Panc1 (cell line): ENCODE measurements at regions not wholly inside any gene's neighbourhood (a gene's known extent, or its start where the extent isn't known, plus 50 kb on each side); places are given as distances from the start of the nearest gene placed in this dataset.

Source experiments
- ATAC-seq: fragments of 200-7000 bp; cut with Tn5 transposase; 2 replicates; pipeline ENCODE4 v1.9.1; 2020; ENCODE audit warnings: mild to moderate bottlenecking, moderate library complexity
- BruUV-seq: library from RNA; stranded (reverse); fragments of 400-500 nt; replicated peaks from 2 replicates; lab custom pipeline; 2021; lab: Mats Ljungman, UMichigan
- CTCF ChIA-PET: fragments of 300-600 bp; sonication (Branson Sonifier 250); formaldehyde crosslinking; loops from one replicate; lab custom pipeline; 2022; ENCODE audit warnings: antibody characterized with exemption; lab: Charles Lee
- POLR2A ChIA-PET: fragments of 300-600 bp; sonication (Branson Sonifier 250); formaldehyde crosslinking; loops from one replicate; lab custom pipeline; 2022; ENCODE audit warnings: antibody characterized with exemption; lab: Charles Lee
- DNase-seq: peaks from one replicate; pipeline ENCODE4 v3.0.0-alpha.2; 2010; ENCODE audit warnings: low read depth, low spot score
- H3K27ac ChIP-seq: 2 replicates; pipeline ENCODE4 v1.5.1; 2011; ENCODE audit warnings: mild to moderate bottlenecking, low read length, inconsistent platforms
- H3K27me3 ChIP-seq: fragments of 200-500 bp; sonication (Bioruptor generic); 2 replicates; pipeline ENCODE4 v1.6.0; 2014; ENCODE audit warnings: low read length, inconsistent platforms; ENCODE audit not compliant: control insufficient read depth, insufficient read depth
- H3K36me3 ChIP-seq: fragments of 200-500 bp; sonication (Bioruptor generic); 2 replicates; pipeline ENCODE4 v1.5.1; 2014; ENCODE audit warnings: inconsistent platforms, mild to moderate bottlenecking, low read length, moderate library complexity; ENCODE audit not compliant: control insufficient read depth, insufficient read depth
- H3K4me1 ChIP-seq: 2 replicates; pipeline ENCODE4 v1.5.1; 2011; ENCODE audit warnings: inconsistent platforms, mild to moderate bottlenecking, low read length, moderate library complexity; ENCODE audit not compliant: control insufficient read depth, insufficient read depth
- H3K4me3 ChIP-seq, 2 experiments: 2 replicates each; pipeline ENCODE4 v1.5.1; 2011 to 2012; ENCODE audit warnings: low read depth in 2 of 2, low read length in 2 of 2, mild to moderate bottlenecking in 2 of 2, inconsistent platforms in 1 of 2, moderate library complexity in 1 of 2
- H3K9me3 ChIP-seq: fragments of 200-500 bp; sonication (Bioruptor generic); 2 replicates; pipeline ENCODE4 v1.5.1; 2014; ENCODE audit warnings: low read depth, mild to moderate bottlenecking, inconsistent platforms, low read length, moderate library complexity; ENCODE audit not compliant: control insufficient read depth, insufficient read depth
- POLR2AphosphoS5 ChIP-seq: IDR thresholded peaks from 2 replicates; pipeline ENCODE4 v1.6.1; 2012; ENCODE audit warnings: mild to moderate bottlenecking, low read depth, low read length, moderate library complexity
- SIN3A ChIP-seq: IDR thresholded peaks from 2 replicates; pipeline ENCODE4 v1.6.1; 2012; ENCODE audit warnings: low read depth, mild to moderate bottlenecking, low read length, moderate library complexity, borderline replicate concordance; ENCODE audit not compliant: insufficient read depth
- TCF7L2 ChIP-seq: IDR thresholded peaks from 2 replicates; pipeline ENCODE4 v1.6.1; 2011; ENCODE audit warnings: mild to moderate bottlenecking, low read depth, low read length, inconsistent platforms
- in situ Hi-C: cut with HindIII; loops from 2 replicates; pipeline ENCODE4 v1.10.0; 2016; ENCODE audit warnings: low sequenced_read_pairs, low pct_unique_long_range_greater_than_20kb
- intact Hi-C: fragments of 100-400 bp; cut with micrococcal nuclease; formaldehyde crosslinking; loops from one replicate; pipeline ENCODE4 v1.10.0; 2022; ENCODE audit not compliant: unreplicated experiment
- TF ChIP-seq, protein P1 (sequence below), 2 experiments: IDR thresholded peaks; 2 replicates each; pipeline ENCODE4 v1.6.1; 2011 to 2012; ENCODE audit warnings: low read depth in 2 of 2, control low read depth in 1 of 2, low read length in 1 of 2, mild to moderate bottlenecking in 1 of 2, moderate library complexity in 1 of 2; ENCODE audit not compliant: insufficient read depth in 1 of 2
- TF ChIP-seq, protein P2 (sequence below): fragments of 450-650 bp; IDR thresholded peaks from 2 replicates; pipeline ENCODE4 v1.5.1; 2017; ENCODE audit warnings: mild to moderate bottlenecking

DNA sequence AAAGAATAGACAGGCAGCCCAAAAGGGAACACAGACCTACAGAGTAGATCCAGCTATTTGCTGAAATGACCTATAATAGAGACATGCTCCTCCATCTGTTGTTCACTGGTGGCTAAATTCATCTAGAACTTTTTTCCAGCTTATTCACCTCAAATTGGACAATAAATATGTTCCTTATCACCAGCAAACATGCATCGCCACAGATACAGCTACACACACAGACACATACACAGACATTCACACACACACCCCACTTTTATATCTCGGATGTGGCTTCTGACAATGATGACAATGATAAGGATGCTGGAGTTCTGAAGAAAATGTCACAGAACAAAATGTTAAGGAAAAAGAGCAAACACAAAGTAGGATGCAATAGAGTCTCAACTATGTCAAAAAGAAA, 175.4 kb downstream of the LSM5 start:
- H3K4me1 ChIP-seq: no peaks in the 10 kb centered on the region
- no peaks in the 10 kb centered on the region for H3K36me3 ChIP-seq
- H3K9me3 ChIP-seq: no peaks in the 10 kb centered on the region
- in situ Hi-C loops: no loop called here
- POLR2A ChIA-PET: no interaction called here
- CTCF ChIA-PET: no interaction called here
- BruUV-seq: no TSS peak
- no peak overlapping the region for H3K27ac ChIP-seq
- H3K27me3 ChIP-seq: 0 out of 2 replicates have a peak, but pooled peaks cover under 1% of the 10 kb centered on the region
- TF ChIP-seq, protein P1, sequence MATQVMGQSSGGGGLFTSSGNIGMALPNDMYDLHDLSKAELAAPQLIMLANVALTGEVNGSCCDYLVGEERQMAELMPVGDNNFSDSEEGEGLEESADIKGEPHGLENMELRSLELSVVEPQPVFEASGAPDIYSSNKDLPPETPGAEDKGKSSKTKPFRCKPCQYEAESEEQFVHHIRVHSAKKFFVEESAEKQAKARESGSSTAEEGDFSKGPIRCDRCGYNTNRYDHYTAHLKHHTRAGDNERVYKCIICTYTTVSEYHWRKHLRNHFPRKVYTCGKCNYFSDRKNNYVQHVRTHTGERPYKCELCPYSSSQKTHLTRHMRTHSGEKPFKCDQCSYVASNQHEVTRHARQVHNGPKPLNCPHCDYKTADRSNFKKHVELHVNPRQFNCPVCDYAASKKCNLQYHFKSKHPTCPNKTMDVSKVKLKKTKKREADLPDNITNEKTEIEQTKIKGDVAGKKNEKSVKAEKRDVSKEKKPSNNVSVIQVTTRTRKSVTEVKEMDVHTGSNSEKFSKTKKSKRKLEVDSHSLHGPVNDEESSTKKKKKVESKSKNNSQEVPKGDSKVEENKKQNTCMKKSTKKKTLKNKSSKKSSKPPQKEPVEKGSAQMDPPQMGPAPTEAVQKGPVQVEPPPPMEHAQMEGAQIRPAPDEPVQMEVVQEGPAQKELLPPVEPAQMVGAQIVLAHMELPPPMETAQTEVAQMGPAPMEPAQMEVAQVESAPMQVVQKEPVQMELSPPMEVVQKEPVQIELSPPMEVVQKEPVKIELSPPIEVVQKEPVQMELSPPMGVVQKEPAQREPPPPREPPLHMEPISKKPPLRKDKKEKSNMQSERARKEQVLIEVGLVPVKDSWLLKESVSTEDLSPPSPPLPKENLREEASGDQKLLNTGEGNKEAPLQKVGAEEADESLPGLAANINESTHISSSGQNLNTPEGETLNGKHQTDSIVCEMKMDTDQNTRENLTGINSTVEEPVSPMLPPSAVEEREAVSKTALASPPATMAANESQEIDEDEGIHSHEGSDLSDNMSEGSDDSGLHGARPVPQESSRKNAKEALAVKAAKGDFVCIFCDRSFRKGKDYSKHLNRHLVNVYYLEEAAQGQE (IDR thresholded peaks at IDR 0.05; ENCODE audit: insufficient read depth in 1 of 2, low read depth in 2 of 2, low read length in 1 of 2): no peak
- no peak for TF ChIP-seq TCF7L2
- TF ChIP-seq SIN3A: no peak
- TF ChIP-seq, protein P2, sequence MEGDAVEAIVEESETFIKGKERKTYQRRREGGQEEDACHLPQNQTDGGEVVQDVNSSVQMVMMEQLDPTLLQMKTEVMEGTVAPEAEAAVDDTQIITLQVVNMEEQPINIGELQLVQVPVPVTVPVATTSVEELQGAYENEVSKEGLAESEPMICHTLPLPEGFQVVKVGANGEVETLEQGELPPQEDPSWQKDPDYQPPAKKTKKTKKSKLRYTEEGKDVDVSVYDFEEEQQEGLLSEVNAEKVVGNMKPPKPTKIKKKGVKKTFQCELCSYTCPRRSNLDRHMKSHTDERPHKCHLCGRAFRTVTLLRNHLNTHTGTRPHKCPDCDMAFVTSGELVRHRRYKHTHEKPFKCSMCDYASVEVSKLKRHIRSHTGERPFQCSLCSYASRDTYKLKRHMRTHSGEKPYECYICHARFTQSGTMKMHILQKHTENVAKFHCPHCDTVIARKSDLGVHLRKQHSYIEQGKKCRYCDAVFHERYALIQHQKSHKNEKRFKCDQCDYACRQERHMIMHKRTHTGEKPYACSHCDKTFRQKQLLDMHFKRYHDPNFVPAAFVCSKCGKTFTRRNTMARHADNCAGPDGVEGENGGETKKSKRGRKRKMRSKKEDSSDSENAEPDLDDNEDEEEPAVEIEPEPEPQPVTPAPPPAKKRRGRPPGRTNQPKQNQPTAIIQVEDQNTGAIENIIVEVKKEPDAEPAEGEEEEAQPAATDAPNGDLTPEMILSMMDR: no peak
- no peak for TF ChIP-seq POLR2AphosphoS5
- no peak for DNase-seq
- intact Hi-C loops: no loop called here
- no peak for ATAC-seq
- no peak overlapping the region for H3K4me3 ChIP-seq

DNA sequence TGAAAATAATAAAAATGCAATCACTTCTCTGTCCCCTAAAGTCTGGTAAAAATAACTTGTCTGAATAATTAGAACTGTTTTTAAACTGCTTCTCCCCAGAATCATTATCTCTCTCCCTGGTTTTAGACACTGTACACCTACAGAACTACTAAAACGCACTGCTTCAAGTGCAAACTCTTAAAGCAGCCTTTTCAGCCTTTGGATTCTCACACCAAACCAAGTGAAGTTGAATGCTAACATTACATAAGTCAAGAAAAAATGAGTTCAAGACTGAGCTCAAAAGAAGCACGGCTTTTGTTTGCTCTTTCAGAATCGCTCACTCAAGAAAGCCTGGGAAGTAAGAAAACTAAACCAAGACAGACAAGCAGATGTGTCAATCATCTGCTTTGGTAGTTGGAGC, 188.8 kb downstream of the LSM5 start:
- in situ Hi-C loops: no loop called here
- CTCF ChIA-PET: no interaction called here

More for the DNA sequence above, 188.8 kb downstream of the LSM5 start:
- H3K4me3 ChIP-seq: no peak overlapping the region
- H3K9me3 ChIP-seq: no peaks in the 10 kb centered on the region
- H3K27ac ChIP-seq: no peak overlapping the region
- POLR2A ChIA-PET: no interaction called here
- H3K4me1 ChIP-seq: no peaks in the 10 kb centered on the region
- DNase-seq (no peak), ATAC-seq (no peak)
- no peaks in the 10 kb centered on the region for H3K36me3 ChIP-seq
- no TSS peak for BruUV-seq
- intact Hi-C loops: no loop called here
- H3K27me3 ChIP-seq: peaks cover 8% of the 10 kb centered on the region; the same call in 1 of the 2 replicates
- TF ChIP-seq, protein P2: no peak
- TF ChIP-seq TCF7L2: no peak
